GM21723 (cell line): ENCODE measurements at regions not wholly inside any gene's neighbourhood (a gene's known extent, or its start where the extent isn't known, plus 50 kb on each side); places are given as distances from the start of the nearest gene placed in this dataset.
"Not testable (repeated sequence)": the region's sequence is repeated elsewhere in the genome, so short reads cannot be mapped to it uniquely, and the experiment has no call there.

ENCODE experiments used
- ATAC-seq: cut with Tn5 transposase; IDR thresholded peaks from one replicate; pipeline ENCODE4 v1.9.1; 2021; ENCODE audit warnings: mild to moderate bottlenecking, moderate library complexity; ENCODE audit not compliant: unreplicated experiment

GRCh38 chr13:97520061-97520460, 86.1 kb downstream of the RAP2A start:
- ATAC-seq, result no peak

GRCh38 chr13:97520866-97521265, 86.9 kb downstream of the RAP2A start:
- ATAC-seq, result no peak

- no peak for ATAC-seq
These were observed 87.8 kb downstream of the RAP2A start for GRCh38 chr13:97521726-97522125.

GRCh38 chr13:97522243-97522642, 88.3 kb downstream of the RAP2A start:
- no peak for ATAC-seq

- no peak for ATAC-seq
These were observed 92.6 kb downstream of the RAP2A start for GRCh38 chr13:97526556-97526955.

- no peak for ATAC-seq
These were observed 94.5 kb downstream of the RAP2A start for GRCh38 chr13:97528518-97528917.

- no peak for ATAC-seq
These were observed 100.6 kb downstream of the RAP2A start for GRCh38 chr13:97534540-97534939.

GRCh38 chr13:97535614-97536013, 101.6 kb downstream of the RAP2A start:
- ATAC-seq, result no peak

- ATAC-seq, result peak; percentile 79
These were observed 103.1 kb downstream of the RAP2A start for GRCh38 chr13:97537110-97537509.

- no peak for ATAC-seq
These were observed 104.2 kb downstream of the RAP2A start for GRCh38 chr13:97538203-97538602.

- no peak for ATAC-seq
These were observed 106.0 kb downstream of the RAP2A start for GRCh38 chr13:97539651-97540610.

GRCh38 chr13:97540696-97541095, 106.7 kb downstream of the RAP2A start:
- ATAC-seq, result no peak

GRCh38 chr13:97542102-97542685, 108.2 kb downstream of the RAP2A start:
- no peak for ATAC-seq

GRCh38 chr13:97544031-97544765, 110.2 kb downstream of the RAP2A start:
- ATAC-seq, result no peak

- not testable (repeated sequence) for ATAC-seq
These were observed 111.1 kb downstream of the RAP2A start for GRCh38 chr13:97544971-97545499.

GRCh38 chr13:97548138-97548537, 114.2 kb downstream of the RAP2A start:
- no peak for ATAC-seq

GRCh38 chr13:97548711-97549110, 114.7 kb downstream of the RAP2A start:
- no peak for ATAC-seq

GRCh38 chr13:97549201-97549600, 115.2 kb downstream of the RAP2A start:
- no peak for ATAC-seq

GRCh38 chr13:97554496-97554895, 120.5 kb downstream of the RAP2A start:
- ATAC-seq, result no peak

- ATAC-seq, result no peak
These were observed 121.1 kb downstream of the RAP2A start for GRCh38 chr13:97555034-97555433.

GRCh38 chr13:97559030-97559429, 125.1 kb downstream of the RAP2A start:
- no peak for ATAC-seq
